Adipocyte (in vitro differentiated cells): ENCODE measurements at regions not wholly inside any gene's neighbourhood (a gene's known extent, or its start where the extent isn't known, plus 50 kb on each side); places are given as distances from the start of the nearest gene placed in this dataset.

ENCODE experiments used
- DNase-seq: peaks from one replicate; pipeline ENCODE4 v3.0.0-alpha.2; 2015; ENCODE audit warnings: low read depth
- H3K27me3 ChIP-seq: replicated peaks from 2 replicates; pipeline ENCODE4 v1.7.0; 2013; ENCODE audit warnings: mild to moderate bottlenecking, low read length, moderate library complexity; ENCODE audit not compliant: control insufficient read depth, insufficient read depth
- H3K36me3 ChIP-seq: 2 replicates; pipeline ENCODE4 v1.7.0; 2013; ENCODE audit warnings: low read length, mild to moderate bottlenecking, moderate library complexity; ENCODE audit not compliant: control insufficient read depth, insufficient read depth, severe bottlenecking
- H3K4me1 ChIP-seq: 2 replicates; pipeline ENCODE4 v1.7.0; 2013; ENCODE audit warnings: mild to moderate bottlenecking, low read length, moderate library complexity; ENCODE audit not compliant: control insufficient read depth, insufficient read depth
- H3K4me3 ChIP-seq: 2 replicates; pipeline ENCODE4 v1.7.0; 2013; ENCODE audit warnings: mild to moderate bottlenecking, low read length, moderate library complexity
- H3K9ac ChIP-seq: 2 replicates; pipeline ENCODE4 v1.7.0; 2013; ENCODE audit warnings: mild to moderate bottlenecking, low read length, moderate library complexity
- H3K9me3 ChIP-seq: 2 replicates; pipeline ENCODE4 v1.7.0; 2013; ENCODE audit warnings: mild to moderate bottlenecking, low read length, moderate library complexity; ENCODE audit not compliant: control insufficient read depth

DNA sequence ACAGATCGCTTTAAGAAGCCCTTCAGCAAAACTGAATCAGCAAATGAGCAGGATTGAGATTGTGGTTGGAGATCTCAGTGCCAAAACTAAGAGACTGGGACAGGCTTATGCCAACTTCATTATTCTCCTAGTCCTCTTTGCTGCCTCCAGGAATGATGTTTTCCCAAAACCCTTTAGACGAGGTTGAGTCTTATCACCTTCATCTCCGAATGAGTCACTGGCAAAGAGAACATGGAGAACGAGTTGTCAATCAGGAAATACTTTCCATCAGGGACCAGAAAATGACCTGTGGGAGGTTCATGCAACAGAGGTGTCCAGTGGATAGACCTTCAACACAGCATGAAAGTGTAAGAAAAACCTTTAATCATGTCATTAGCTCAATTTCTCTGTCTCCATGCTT lies 461.5 kb downstream of the RMST start:
- no peak for DNase-seq
- Histone ChIP-seq H3K27me3 (no peaks in the 10 kb centered on the region), H3K4me3 (no peak overlapping the region), H3K9ac (no peak overlapping the region), H3K36me3 (no peaks in the 10 kb centered on the region), H3K9me3 (no peaks in the 10 kb centered on the region), H3K4me1 (peaks cover 21% of the 10 kb centered on the region)

DNA sequence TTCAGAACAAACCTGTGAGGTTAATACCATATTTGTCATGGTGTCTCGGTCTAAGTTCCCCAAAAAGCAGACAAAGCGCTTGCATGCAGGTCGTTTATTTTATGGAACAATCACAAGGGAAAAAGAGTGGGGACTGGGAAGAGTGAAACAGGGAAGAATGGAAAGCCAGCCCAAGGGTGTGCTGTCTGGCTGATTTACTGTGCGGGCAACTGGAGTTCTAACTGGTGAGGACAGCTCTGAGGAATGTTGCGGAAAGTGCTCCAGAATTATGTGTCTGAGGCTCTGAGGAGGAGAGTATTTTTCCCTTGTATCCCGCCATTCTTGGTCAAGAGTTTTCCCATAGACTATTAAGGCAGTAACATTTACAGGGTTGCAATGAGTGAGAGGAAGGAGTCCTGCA lies 465.4 kb downstream of the RMST start:
- H3K4me3 ChIP-seq: no peak overlapping the region
- H3K4me1 ChIP-seq: peaks cover 2% of the 10 kb centered on the region
- no peaks in the 10 kb centered on the region for H3K27me3 ChIP-seq
- H3K9ac ChIP-seq: no peak overlapping the region
- H3K9me3 ChIP-seq: no peaks in the 10 kb centered on the region
- H3K36me3 ChIP-seq: no peaks in the 10 kb centered on the region
- DNase-seq: no peak

DNA sequence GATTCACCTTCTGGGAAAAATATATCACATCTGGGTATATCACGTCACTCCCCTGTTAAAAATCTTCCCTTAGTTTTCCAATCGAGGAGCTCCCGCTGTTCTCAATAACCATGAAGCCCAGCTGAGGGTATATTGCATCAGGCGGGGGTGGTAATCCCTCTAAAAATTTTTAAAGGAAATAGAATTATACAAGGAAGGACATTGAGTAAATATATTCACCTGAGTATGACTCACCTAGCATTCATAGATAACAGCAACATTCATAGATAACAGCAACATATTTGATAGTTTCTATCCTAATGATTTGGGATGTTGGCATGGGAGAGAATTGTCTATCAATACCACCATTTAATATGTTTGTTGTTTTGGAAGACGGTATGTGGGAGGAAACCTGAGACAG lies 473.6 kb downstream of the RMST start:
- H3K36me3 ChIP-seq: no peaks in the 10 kb centered on the region

DNA sequence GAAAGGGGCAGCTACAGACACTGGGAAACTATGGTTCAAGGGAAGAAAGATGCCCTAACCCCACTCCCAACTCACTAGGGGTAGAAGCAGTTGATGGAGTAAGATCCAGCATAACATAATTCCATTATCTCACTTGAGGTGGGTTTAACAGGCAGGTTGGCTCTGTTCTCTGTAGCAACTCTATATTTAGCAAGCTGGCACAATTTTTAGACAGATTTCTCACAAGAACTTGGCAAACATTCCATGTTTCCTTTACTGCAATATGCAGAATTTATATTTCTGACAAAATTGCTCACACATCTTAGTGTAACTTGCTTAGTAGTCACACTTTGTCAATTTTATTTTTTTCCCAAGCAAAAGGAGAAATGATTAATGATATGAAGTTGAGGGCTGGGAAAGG lies 475.4 kb downstream of the RMST start:
- Histone ChIP-seq H3K9ac (no peak overlapping the region), H3K36me3 (no peaks in the 10 kb centered on the region), H3K4me1 (peaks cover 17% of the 10 kb centered on the region), H3K4me3 (no peak overlapping the region), H3K9me3 (no peaks in the 10 kb centered on the region), H3K27me3 (peaks cover 6% of the 10 kb centered on the region)
- DNase-seq: no peak

More for the DNA sequence above, 473.6 kb downstream of the RMST start:
- peaks cover 6% of the 10 kb centered on the region for H3K27me3 ChIP-seq
- DNase-seq: no peak
- H3K9ac ChIP-seq: no peak overlapping the region
- peaks cover 17% of the 10 kb centered on the region for H3K4me1 ChIP-seq
- no peaks in the 10 kb centered on the region for H3K9me3 ChIP-seq
- no peak overlapping the region for H3K4me3 ChIP-seq

DNA sequence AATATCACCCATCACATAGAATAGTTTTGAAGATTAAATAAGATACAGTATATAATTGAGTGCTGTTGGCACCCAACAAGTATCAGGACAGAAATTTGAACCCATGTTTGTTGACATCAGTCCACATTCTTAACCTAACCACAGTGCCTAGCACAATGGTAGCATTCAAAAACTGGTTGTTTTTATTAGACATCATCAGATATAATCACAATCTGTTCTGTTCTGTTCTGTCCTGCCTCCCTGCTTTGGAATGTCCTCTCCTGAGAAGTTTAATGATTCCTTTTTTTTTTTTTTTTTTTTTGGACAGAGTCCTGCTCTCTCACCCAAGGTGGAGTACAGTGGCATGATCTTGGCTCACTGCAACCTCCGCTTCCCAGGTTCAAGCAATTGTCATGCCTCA lies 476.6 kb downstream of the RMST start:
- H3K27me3 ChIP-seq: peaks cover 6% of the 10 kb centered on the region
- H3K4me3 ChIP-seq: no peak overlapping the region
- H3K4me1 ChIP-seq: peaks cover 17% of the 10 kb centered on the region
- H3K9ac ChIP-seq: no peak overlapping the region
- no peaks in the 10 kb centered on the region for H3K36me3 ChIP-seq
- no peak for DNase-seq
- H3K9me3 ChIP-seq: no peaks in the 10 kb centered on the region

DNA sequence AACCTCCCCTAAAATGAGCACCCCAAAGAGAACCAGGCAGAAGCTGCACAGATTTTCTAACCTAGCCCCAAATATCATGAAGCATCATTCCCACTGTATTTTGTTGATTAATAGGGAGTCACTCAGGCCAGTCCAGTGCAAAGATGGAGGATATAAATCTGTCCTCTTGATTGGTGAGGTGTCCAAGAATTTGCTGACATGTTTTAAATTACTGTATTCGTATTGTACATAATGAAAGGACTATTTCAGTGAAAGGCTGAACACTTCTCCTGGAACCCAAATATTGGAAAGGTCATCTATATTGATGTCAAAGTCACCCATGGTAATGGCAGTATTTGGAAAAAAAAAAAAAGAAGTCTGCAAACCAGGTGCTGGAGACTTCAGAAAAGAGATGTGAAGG lies 477.5 kb downstream of the RMST start:
- H3K27me3 ChIP-seq: peaks cover 6% of the 10 kb centered on the region
- no peak overlapping the region for H3K9ac ChIP-seq
- no peaks in the 10 kb centered on the region for H3K9me3 ChIP-seq
- no peaks in the 10 kb centered on the region for H3K36me3 ChIP-seq
- H3K4me3 ChIP-seq: no peak overlapping the region
- no peak for DNase-seq
- peaks cover 17% of the 10 kb centered on the region for H3K4me1 ChIP-seq

DNA sequence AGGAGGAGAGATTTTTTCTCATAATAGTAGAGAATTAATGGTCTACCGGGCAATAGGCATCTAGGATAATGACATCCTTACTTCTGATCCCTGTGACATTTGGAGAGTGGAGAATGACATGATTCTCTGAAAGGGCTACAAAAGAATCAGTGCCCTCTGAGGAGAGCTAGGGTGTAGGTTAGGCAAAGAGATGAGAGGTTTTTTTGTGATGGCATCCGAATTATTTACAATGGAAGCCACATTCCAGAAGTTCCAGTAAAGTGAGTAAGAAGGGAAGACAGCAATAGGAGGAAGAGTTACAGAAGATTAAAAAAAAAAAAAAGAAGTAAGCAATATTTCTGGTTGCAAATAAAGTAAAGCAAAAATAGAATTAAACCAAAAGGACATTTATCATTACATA lies 478.0 kb downstream of the RMST start:
- H3K27me3 ChIP-seq: peaks cover 3% of the 10 kb centered on the region
- peaks cover 17% of the 10 kb centered on the region for H3K4me1 ChIP-seq
- DNase-seq: no peak
- H3K4me3 ChIP-seq: no peak overlapping the region
- no peak overlapping the region for H3K9ac ChIP-seq
- no peaks in the 10 kb centered on the region for H3K9me3 ChIP-seq
- no peaks in the 10 kb centered on the region for H3K36me3 ChIP-seq

DNA sequence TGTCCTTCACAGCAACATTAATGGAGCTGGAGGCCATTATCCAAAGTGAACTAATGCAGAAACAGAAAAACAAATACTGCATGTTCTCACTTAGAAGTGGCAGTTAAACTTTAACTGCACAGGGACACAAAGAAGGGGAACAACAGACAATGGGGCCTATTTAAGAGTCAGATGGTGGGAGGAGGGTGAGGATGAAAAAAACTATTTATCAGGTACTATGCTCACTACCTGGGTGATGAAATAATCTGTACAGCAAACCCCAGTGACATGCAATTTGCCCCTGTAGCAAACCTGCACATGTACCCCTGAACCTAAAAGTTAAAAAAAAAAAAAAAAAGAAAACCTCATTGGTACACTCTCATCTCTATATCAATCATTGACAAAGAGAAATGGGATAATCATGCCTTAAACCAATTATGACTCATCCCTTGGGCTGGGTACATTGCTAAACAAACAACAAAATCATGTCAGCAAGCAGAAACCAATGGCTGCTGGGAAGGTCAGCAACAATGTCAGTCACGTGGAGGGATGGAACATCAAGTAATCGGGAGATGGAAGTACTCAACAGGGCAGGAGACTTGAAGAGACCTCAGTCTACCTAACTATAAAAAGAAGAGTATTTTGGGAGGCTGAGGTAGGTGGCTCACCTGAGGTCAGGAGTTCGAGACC lies 479.2 kb downstream of the RMST start:
- DNase-seq: no peak
- Histone ChIP-seq H3K4me1 (peaks cover 17% of the 10 kb centered on the region), H3K4me3 (no peak overlapping the region), H3K27me3 (no peaks in the 10 kb centered on the region), H3K36me3 (no peaks in the 10 kb centered on the region), H3K9me3 (no peaks in the 10 kb centered on the region), H3K9ac (no peak overlapping the region)

DNA sequence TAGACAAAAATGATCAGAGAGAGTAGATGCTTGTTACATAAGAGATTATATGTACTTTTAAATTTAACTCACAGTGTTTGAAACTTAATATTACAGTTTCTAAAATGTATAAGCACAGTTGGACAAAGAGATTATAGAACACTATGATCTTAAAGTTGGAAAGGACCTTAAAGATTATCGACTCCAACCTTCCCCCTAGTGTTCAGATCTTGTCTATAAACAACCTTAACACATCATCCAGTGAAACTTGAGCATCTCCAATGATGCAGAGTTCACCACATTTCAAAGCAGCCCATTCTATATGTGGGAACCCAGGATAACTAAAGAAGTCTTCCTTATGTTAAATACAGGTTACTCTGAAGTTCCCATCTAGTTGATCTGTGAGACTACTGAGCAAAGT lies 480.8 kb downstream of the RMST start:
- H3K4me1 ChIP-seq: peaks cover 9% of the 10 kb centered on the region
- no peaks in the 10 kb centered on the region for H3K27me3 ChIP-seq
- no peak for DNase-seq

DNA sequence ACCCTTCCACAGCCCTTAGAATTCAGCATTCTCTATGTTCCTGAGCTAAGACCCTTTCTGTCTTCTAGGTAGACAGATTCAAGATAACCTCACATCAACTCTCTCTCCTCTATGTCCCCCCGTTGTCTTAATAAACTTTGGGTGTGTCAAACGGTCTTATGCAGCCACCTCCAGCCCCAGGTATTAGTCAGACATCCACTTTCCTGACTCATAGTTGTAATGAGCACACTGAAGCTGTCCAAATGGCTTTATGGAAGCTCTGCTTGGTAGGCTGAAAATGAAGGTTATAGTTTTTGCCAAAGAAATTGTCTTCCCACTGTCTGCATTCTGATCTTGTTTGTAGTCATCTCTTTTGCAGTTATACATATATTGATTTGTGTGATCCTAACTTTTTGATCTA lies 482.0 kb downstream of the RMST start:
- Histone ChIP-seq H3K36me3 (no peaks in the 10 kb centered on the region), H3K4me3 (no peak overlapping the region), H3K4me1 (peaks cover 3% of the 10 kb centered on the region), H3K9me3 (peaks cover 3% of the 10 kb centered on the region), H3K27me3 (no peaks in the 10 kb centered on the region), H3K9ac (no peak overlapping the region)
- no peak for DNase-seq

More for the DNA sequence above, 480.8 kb downstream of the RMST start:
- Histone ChIP-seq H3K4me3 (no peak overlapping the region), H3K9me3 (peaks cover 3% of the 10 kb centered on the region), H3K36me3 (no peaks in the 10 kb centered on the region), H3K9ac (no peak overlapping the region)

DNA sequence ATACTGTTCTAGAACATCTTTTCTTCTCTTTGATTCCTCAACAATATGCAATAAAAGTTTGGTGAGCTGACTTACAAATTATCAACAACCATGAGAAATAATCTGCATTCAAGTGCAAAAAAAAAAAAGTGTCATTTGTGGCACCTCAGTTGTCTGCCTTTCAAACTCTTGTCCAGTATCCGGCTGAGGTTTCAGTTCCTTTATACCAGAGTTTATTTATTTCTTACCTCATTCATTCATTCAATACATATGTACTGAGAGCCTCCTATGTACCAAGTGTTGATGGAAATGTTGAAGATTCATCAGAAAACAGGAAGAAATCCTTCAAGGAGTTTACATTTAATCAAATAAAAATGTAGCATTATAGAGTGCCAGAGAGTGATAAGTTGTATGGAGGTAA lies 484.1 kb downstream of the RMST start:
- H3K27me3 ChIP-seq: no peaks in the 10 kb centered on the region
- no peak overlapping the region for H3K9ac ChIP-seq
- H3K36me3 ChIP-seq: no peaks in the 10 kb centered on the region
- DNase-seq: no peak
- H3K4me3 ChIP-seq: no peak overlapping the region
- peaks cover 3% of the 10 kb centered on the region for H3K9me3 ChIP-seq
- H3K4me1 ChIP-seq: no peaks in the 10 kb centered on the region

DNA sequence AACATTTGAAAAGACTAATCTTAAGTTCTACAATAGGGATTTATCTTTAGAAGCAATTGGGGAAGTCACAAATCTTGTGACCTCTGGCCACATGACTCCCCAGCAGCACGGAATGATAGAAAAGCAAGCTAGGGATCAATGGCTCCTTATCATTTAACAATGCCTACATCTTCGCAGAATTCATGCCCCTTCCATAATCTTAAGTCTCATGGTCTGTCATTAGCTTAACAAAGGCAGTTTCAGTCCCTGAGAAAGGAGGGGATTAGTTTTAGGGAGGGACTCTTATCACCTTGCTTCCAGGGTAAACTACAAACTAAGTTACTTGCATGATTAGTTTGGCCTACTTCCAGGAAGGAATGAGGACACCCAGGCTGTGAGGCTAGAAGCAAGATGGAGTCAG lies 486.0 kb downstream of the RMST start:
- H3K4me1 ChIP-seq: no peaks in the 10 kb centered on the region
- H3K27me3 ChIP-seq: no peaks in the 10 kb centered on the region
- DNase-seq: no peak
- no peak overlapping the region for H3K4me3 ChIP-seq
- no peak overlapping the region for H3K9ac ChIP-seq
- H3K9me3 ChIP-seq: peaks cover 3% of the 10 kb centered on the region
- H3K36me3 ChIP-seq: no peaks in the 10 kb centered on the region
